Keratinocyte (primary cell): ENCODE measurements at regions not wholly inside any gene's neighbourhood (a gene's known extent, or its start where the extent isn't known, plus 50 kb on each side); places are given as distances from the start of the nearest gene placed in this dataset.

Experiments
- DNase-seq: peaks from one replicate; pipeline ENCODE4 v3.0.0-alpha.2; 2011; ENCODE audit warnings: low read depth, missing footprints, low spot score
- FAIRE-seq: peaks from 2 replicates; lab custom pipeline; 2011; peaks lifted over from hg19 to GRCh38; lab: Jason Lieb, UNC
- H2AFZ ChIP-seq: 2 replicates; pipeline ENCODE4 v1.6.0; 2012; ENCODE audit warnings: low read length, control low read depth, inconsistent platforms; ENCODE audit not compliant: control insufficient read depth
- H3K27ac ChIP-seq: 2 replicates; pipeline ENCODE4 v1.5.1; 2011; ENCODE audit warnings: low read length; ENCODE audit not compliant: control insufficient read depth, insufficient read depth
- H3K27me3 ChIP-seq: 3 replicates; pipeline ENCODE4 v1.6.0; 2011; ENCODE audit warnings: low read length; ENCODE audit not compliant: control insufficient read depth, insufficient read depth; ENCODE audit errors: extremely low read depth
- H3K36me3 ChIP-seq, 2 experiments: 2 replicates in 1 of 2; 3 replicates in 1 of 2; pipeline ENCODE4 v1.5.1; 2011; ENCODE audit warnings: low read length in 2 of 2, mild to moderate bottlenecking in 1 of 2; ENCODE audit not compliant: control insufficient read depth in 2 of 2, insufficient read depth in 2 of 2; ENCODE audit errors: extremely low read depth in 1 of 2
- H3K4me1 ChIP-seq: 3 replicates; pipeline ENCODE4 v1.5.1; 2011; ENCODE audit warnings: low read length; ENCODE audit not compliant: control insufficient read depth, insufficient read depth; ENCODE audit errors: extremely low read depth
- H3K4me2 ChIP-seq: 3 replicates; pipeline ENCODE4 v1.6.0; 2011; ENCODE audit warnings: low read depth, low read length; ENCODE audit not compliant: control insufficient read depth, insufficient read depth; ENCODE audit errors: extremely low read depth
- H3K4me3 ChIP-seq, 3 experiments: fragments of 200-600 bp in 1 of 3; sonication (generic) in 1 of 3; 2 replicates in 2 of 3; 3 replicates in 1 of 3; pipeline ENCODE4 v1.5.1; 2011 to 2016; ENCODE audit warnings: low read length in 3 of 3, mild to moderate bottlenecking in 3 of 3, control low read depth in 2 of 3, inconsistent platforms in 1 of 3, low read depth in 1 of 3, mixed read lengths in 1 of 3, mixed run types in 1 of 3, moderate library complexity in 1 of 3; ENCODE audit not compliant: control insufficient read depth in 2 of 3, insufficient read depth in 2 of 3; ENCODE audit errors: extremely low read depth in 1 of 3
- H3K79me2 ChIP-seq: 2 replicates; pipeline ENCODE4 v1.6.0; 2012; ENCODE audit warnings: low read length; ENCODE audit not compliant: control insufficient read depth, insufficient read depth
- H3K9ac ChIP-seq: 3 replicates; pipeline ENCODE4 v1.6.0; 2011; ENCODE audit warnings: low read length; ENCODE audit not compliant: control insufficient read depth, insufficient read depth; ENCODE audit errors: extremely low read depth
- H3K9me1 ChIP-seq: 3 replicates; pipeline ENCODE4 v1.6.0; 2011; ENCODE audit warnings: low read length; ENCODE audit not compliant: control insufficient read depth, insufficient read depth; ENCODE audit errors: extremely low read depth
- H3K9me3 ChIP-seq: 2 replicates; pipeline ENCODE4 v1.5.1; 2012; ENCODE audit warnings: low read depth, low read length; ENCODE audit not compliant: control insufficient read depth
- H4K20me1 ChIP-seq: 3 replicates; pipeline ENCODE4 v1.6.0; 2011; ENCODE audit warnings: low read length; ENCODE audit not compliant: control insufficient read depth, insufficient read depth; ENCODE audit errors: extremely low read depth
- CTCF ChIP-seq, 3 experiments: IDR thresholded peaks in 1 of 3; conservative IDR thresholded peaks in 1 of 3; optimal IDR thresholded peaks in 1 of 3; 2 replicates in 2 of 3; 3 replicates in 1 of 3; pipeline versions ENCODE3 to v1.5.1; 2011; ENCODE audit warnings: low read length in 3 of 3, mild to moderate bottlenecking in 3 of 3, moderate library complexity in 2 of 3, control low read depth in 1 of 3, inconsistent platforms in 1 of 3; ENCODE audit not compliant: insufficient read depth in 2 of 3; ENCODE audit errors: extremely low read depth in 1 of 3
- EZH2 ChIP-seq: IDR thresholded peaks from one replicate; pipeline ENCODE4 v1.6.1; 2012; ENCODE audit warnings: inconsistent platforms, mild to moderate bottlenecking, low read length, moderate library complexity
- dilution Hi-C: fragments of 300-500 bp; cut with MboI; formaldehyde crosslinking; loops from one replicate; pipeline ENCODE4 v1.7.0; 2020; ENCODE audit warnings: low sequenced_read_pairs; ENCODE audit not compliant: extremely low pct_ligation_motif_present

GRCh38 chr4:32572366-32572765, 1852.2 kb downstream of the PCDH7 start:
- Histone ChIP-seq H3K4me1 (no peaks in the 10 kb centered on the region), H3K27me3 (no peaks in the 10 kb centered on the region), H3K9ac (no peak overlapping the region), H3K79me2 (no peaks in the 10 kb centered on the region), H3K27ac (no peak overlapping the region), H3K9me1 (no peaks in the 10 kb centered on the region), H3K36me3 (no peaks in the 10 kb centered on the region), H4K20me1 (no peaks in the 10 kb centered on the region), H3K4me3 (no peak overlapping the region), H2AFZ (no peak overlapping the region), H3K9me3 (no peaks in the 10 kb centered on the region), H3K4me2 (no peak overlapping the region)
- TF ChIP-seq CTCF (optimal IDR thresholded peaks at IDR 0.05 in 1 of 3, IDR thresholded peaks at IDR 0.05 in 1 of 3, conservative IDR thresholded peaks at IDR 0.05 in 1 of 3; ENCODE audit: extremely low read depth in 1 of 3, insufficient read depth in 2 of 3, low read length in 3 of 3) (no peak), EZH2 (no peak)
- FAIRE-seq, result no peak
- dilution Hi-C loops, result no loop called here
- no peak for DNase-seq

GRCh38 chr4:32574803-32575202, 1854.6 kb downstream of the PCDH7 start:
- H3K27ac ChIP-seq, result no peak overlapping the region

More at GRCh38 chr4:32574803-32575202, 1854.6 kb downstream of the PCDH7 start:
- no peak overlapping the region for H3K9ac ChIP-seq
- no peaks in the 10 kb centered on the region for H3K9me1 ChIP-seq
- H3K27me3 ChIP-seq, result no peaks in the 10 kb centered on the region
- no peak overlapping the region for H3K4me2 ChIP-seq
- dilution Hi-C loops, result no loop called here
- no peak overlapping the region for H2AFZ ChIP-seq
- DNase-seq, result no peak
- H3K36me3 ChIP-seq, result no peaks in the 10 kb centered on the region
- no peak for FAIRE-seq
- no peaks in the 10 kb centered on the region for H3K79me2 ChIP-seq
- no peak for TF ChIP-seq CTCF (optimal IDR thresholded peaks at IDR 0.05 in 1 of 3, IDR thresholded peaks at IDR 0.05 in 1 of 3, conservative IDR thresholded peaks at IDR 0.05 in 1 of 3; ENCODE audit: extremely low read depth in 1 of 3, insufficient read depth in 2 of 3, low read length in 3 of 3)
- TF ChIP-seq EZH2, result no peak
- H4K20me1 ChIP-seq, result no peaks in the 10 kb centered on the region
- no peaks in the 10 kb centered on the region for H3K4me1 ChIP-seq
- H3K4me3 ChIP-seq, result no peak overlapping the region
- H3K9me3 ChIP-seq, result no peaks in the 10 kb centered on the region
